IMR-90 (cell line): ENCODE measurements at regions not wholly inside any gene's neighbourhood (a gene's known extent, or its start where the extent isn't known, plus 50 kb on each side); places are given as distances from the start of the nearest gene placed in this dataset.
A peak's percentile ranks its signal among the peaks of the same experiment; 100 is the strongest.

Experiments
- ATAC-seq: fragments of 200-7000 bp; cut with Tn5 transposase; 2 replicates; pipeline ENCODE4 v1.9.1; 2020; ENCODE audit warnings: low read depth, mild to moderate bottlenecking, moderate library complexity
- BruUV-seq: library from RNA; stranded (reverse); fragments of 400-500 nt; replicated peaks from 2 replicates; lab custom pipeline; 2021; lab: Mats Ljungman, UMichigan
- CTCF ChIA-PET: fragments of 300-600 bp; formaldehyde crosslinking; extraction: SDS; loops from one replicate; lab custom pipeline; 2021; ENCODE audit warnings: antibody characterized with exemption; lab: Yijun Ruan, JAX
- POLR2A ChIA-PET: fragments of 300-600 bp; sonication (Branson Sonifier 250); formaldehyde crosslinking; loops from one replicate; lab custom pipeline; 2022; ENCODE audit warnings: antibody characterized with exemption; ENCODE audit not compliant: unreplicated experiment; lab: Charles Lee
- DNase-seq: peaks from one replicate; pipeline ENCODE4 v3.0.0; 2013
- H2AFZ ChIP-seq: replicated peaks from 2 replicates; pipeline ENCODE3; 2013; ENCODE audit warnings: low read length, mild to moderate bottlenecking; ENCODE audit not compliant: poor library complexity
- H2AK5ac ChIP-seq: 2 replicates; pipeline ENCODE4 v1.6.1; 2013; ENCODE audit warnings: low read depth, low read length, inconsistent platforms
- H2AK9ac ChIP-seq: replicated peaks from 2 replicates; pipeline ENCODE3; 2013; ENCODE audit warnings: mild to moderate bottlenecking, low read depth, low read length, moderate library complexity; ENCODE audit not compliant: poor library complexity
- H2BK120ac ChIP-seq: 2 replicates; pipeline ENCODE4 v1.6.1; 2013; ENCODE audit warnings: low read depth, low read length, inconsistent platforms
- H2BK15ac ChIP-seq: 3 replicates; pipeline ENCODE4 v1.6.1; 2013; ENCODE audit warnings: low read depth, low read length, inconsistent platforms
- H2BK20ac ChIP-seq: 2 replicates; pipeline ENCODE4 v1.6.1; 2013; ENCODE audit warnings: low read depth, mild to moderate bottlenecking, inconsistent platforms, low read length, moderate library complexity
- H2BK5ac ChIP-seq: 2 replicates; pipeline ENCODE4 v1.6.1; 2013; ENCODE audit warnings: mild to moderate bottlenecking, low read depth, low read length, inconsistent platforms; ENCODE audit not compliant: poor library complexity, severe bottlenecking
- H3K14ac ChIP-seq: replicated peaks from 2 replicates; pipeline ENCODE4 v1.6.1; 2013; ENCODE audit warnings: low read depth, low read length, inconsistent platforms
- H3K18ac ChIP-seq: 2 replicates; pipeline ENCODE4 v1.6.1; 2013; ENCODE audit warnings: low read depth, low read length, control low read depth
- H3K23ac ChIP-seq: 2 replicates; pipeline ENCODE4 v1.6.1; 2013; ENCODE audit warnings: low read depth, low read length, inconsistent platforms
- H3K27ac ChIP-seq: 2 replicates; pipeline ENCODE4 v1.5.1; 2013; ENCODE audit warnings: mild to moderate bottlenecking, control low read depth, low read length; ENCODE audit not compliant: insufficient read depth
- H3K27me3 ChIP-seq: 2 replicates; pipeline ENCODE4 v1.6.1; 2013; ENCODE audit warnings: low read length; ENCODE audit not compliant: control insufficient read depth, insufficient read depth
- H3K36me3 ChIP-seq: 2 replicates; pipeline ENCODE4 v1.6.1; 2013; ENCODE audit warnings: low read length, mixed read lengths; ENCODE audit not compliant: control insufficient read depth, insufficient read depth
- H3K4ac ChIP-seq: 2 replicates; pipeline ENCODE4 v1.6.1; 2013; ENCODE audit warnings: low read depth, low read length, inconsistent platforms
- H3K4me1 ChIP-seq: 2 replicates; pipeline ENCODE4 v1.6.1; 2013; ENCODE audit warnings: low read length, mixed read lengths; ENCODE audit not compliant: control insufficient read depth, insufficient read depth
- H3K4me2 ChIP-seq: 2 replicates; pipeline ENCODE4 v1.6.1; 2013; ENCODE audit warnings: low read depth, mild to moderate bottlenecking, control low read depth, low read length, moderate library complexity
- H3K4me3 ChIP-seq: 2 replicates; pipeline ENCODE4 v1.5.1; 2013; ENCODE audit warnings: low read depth, mild to moderate bottlenecking, control low read depth, low read length, moderate library complexity; ENCODE audit not compliant: insufficient read depth
- H3K56ac ChIP-seq: 2 replicates; pipeline ENCODE4 v1.6.1; 2013; ENCODE audit warnings: low read length, inconsistent platforms; ENCODE audit not compliant: insufficient read depth; ENCODE audit errors: extremely low read depth
- H3K79me1 ChIP-seq, 2 experiments: 2 replicates each; pipeline ENCODE4 v1.6.1; 2013; ENCODE audit warnings: low read length in 2 of 2, inconsistent platforms in 1 of 2, low read depth in 1 of 2
- H3K9ac ChIP-seq: 2 replicates; pipeline ENCODE4 v1.6.1; 2013; ENCODE audit warnings: low read depth, low read length, control low read depth
- H3K9me1 ChIP-seq: 2 replicates; pipeline ENCODE4 v1.6.1; 2013; ENCODE audit warnings: low read length, inconsistent platforms; ENCODE audit not compliant: insufficient read depth
- H3K9me3 ChIP-seq: 2 replicates; pipeline ENCODE4 v1.6.1; 2013; ENCODE audit warnings: low read length; ENCODE audit not compliant: control insufficient read depth, insufficient read depth
- H4K20me1 ChIP-seq: 2 replicates; pipeline ENCODE4 v1.6.1; 2013; ENCODE audit warnings: low read length, inconsistent platforms; ENCODE audit not compliant: insufficient read depth
- H4K5ac ChIP-seq: 2 replicates; pipeline ENCODE4 v1.6.1; 2013; ENCODE audit warnings: mild to moderate bottlenecking, low read depth, low read length, control low read depth
- H4K8ac ChIP-seq, 2 experiments: 2 replicates each; pipeline ENCODE4 v1.6.1; 2013; ENCODE audit warnings: low read depth in 2 of 2, low read length in 2 of 2, control low read depth in 1 of 2, inconsistent platforms in 1 of 2
- H4K91ac ChIP-seq: 2 replicates; pipeline ENCODE4 v1.6.1; 2013; ENCODE audit warnings: low read depth, low read length, inconsistent platforms; ENCODE audit not compliant: insufficient read depth
- CEBPB ChIP-seq: IDR thresholded peaks from 2 replicates; pipeline ENCODE4 v1.6.1; 2012; ENCODE audit warnings: low read depth, low read length, improper control_type of control experiment
- CHD1 ChIP-seq: IDR thresholded peaks from 2 replicates; pipeline ENCODE4 v1.6.1; 2012; ENCODE audit warnings: low read depth, low read length, improper control_type of control experiment
- CTCF ChIP-seq: conservative IDR thresholded peaks from 2 replicates; pipeline ENCODE4 v1.5.1; 2012; ENCODE audit warnings: mild to moderate bottlenecking, low read depth, low read length, improper control_type of control experiment
- FOS ChIP-seq: fragments of 150-350 bp; IDR thresholded peaks from 2 replicates; pipeline ENCODE4 v1.6.1; 2016; ENCODE audit warnings: low read depth, low read length
- MAFK ChIP-seq: IDR thresholded peaks from 2 replicates; pipeline ENCODE4 v1.6.1; 2012; ENCODE audit warnings: low read depth, low read length, improper control_type of control experiment
- MAZ ChIP-seq: IDR thresholded peaks from 2 replicates; pipeline ENCODE4 v1.6.1; 2012; ENCODE audit warnings: low read depth, mild to moderate bottlenecking, low read length, improper control_type of control experiment, moderate library complexity, borderline replicate concordance
- NFE2L2 ChIP-seq: fragments of 150-350 bp; IDR thresholded peaks from 2 replicates; pipeline ENCODE4 v1.6.1; 2016; ENCODE audit warnings: low read depth, mild to moderate bottlenecking, low read length
- POLR2A ChIP-seq: IDR thresholded peaks from 2 replicates; pipeline ENCODE4 v1.6.1; 2012; ENCODE audit warnings: mild to moderate bottlenecking, low read depth, low read length
- RAD21 ChIP-seq: IDR thresholded peaks from 2 replicates; pipeline ENCODE4 v1.6.1; 2012; ENCODE audit warnings: low read length, improper control_type of control experiment
- RCOR1 ChIP-seq: IDR thresholded peaks from 2 replicates; pipeline ENCODE4 v1.6.1; 2012; ENCODE audit warnings: mild to moderate bottlenecking, low read length, improper control_type of control experiment; ENCODE audit not compliant: insufficient replicate concordance
- SMC3 ChIP-seq: fragments of 150-350 bp; IDR thresholded peaks from 2 replicates; pipeline ENCODE4 v1.6.1; 2016; ENCODE audit warnings: low read depth, mild to moderate bottlenecking, antibody characterized with exemption, low read length, moderate library complexity
- USF2 ChIP-seq: fragments of 150-350 bp; IDR thresholded peaks from 2 replicates; pipeline ENCODE4 v1.6.1; 2017; ENCODE audit warnings: mild to moderate bottlenecking, antibody characterized with exemption, low read length, low read depth
- WGBS, 2 experiments: methylation state at CpG; one replicate each; pipeline versions ENCODE4 v1.1.5 to v1.1.7; 2013; ENCODE audit warnings: missing lambda C conversion rate in 2 of 2; ENCODE audit not compliant: insufficient read length in 1 of 2; ENCODE audit errors: extremely low coverage in 2 of 2; 5-methylcytosine and 5-hydroxymethylcytosine counted together
- dilution Hi-C: fragments of 300-500 bp; cut with HindIII; formaldehyde crosslinking; loops from one replicate; pipeline ENCODE4 v1.14.3; 2018; ENCODE audit warnings: low sequenced_read_pairs; ENCODE audit not compliant: unreplicated experiment
- in situ Hi-C: fragments of 300-500 bp; cut with MboI; formaldehyde crosslinking; loops from 3 replicates; pipeline ENCODE4 v1.14.3; 2019; ENCODE audit warnings: low sequenced_read_pairs, inconsistent platforms, mixed read lengths
- intact Hi-C: fragments of 100-400 bp; cut with micrococcal nuclease; formaldehyde crosslinking; loops from 2 replicates; pipeline ENCODE4 v1.10.0; 2022

GRCh38 chr15:73822998-73823397 lies 50.4 kb upstream of the TBC1D21 start:
- dilution Hi-C loops = no loop called here
- Histone ChIP-seq H4K20me1 (no peaks in the 10 kb centered on the region; the same call in 1 of the 2 replicates), H2AFZ (no peak overlapping the region), H3K23ac (no peak overlapping the region), H3K27ac (no peak overlapping the region), H3K27me3 (peaks cover 36% of the 10 kb centered on the region), H3K4ac (no peak overlapping the region), H3K18ac (no peak overlapping the region), H2AK9ac (no peak overlapping the region), H3K56ac (no peak overlapping the region), H2BK15ac (no peak overlapping the region), H3K9me1 (no peaks in the 10 kb centered on the region), H3K4me1 (no peaks in the 10 kb centered on the region), H3K4me2 (no peak overlapping the region), H3K9me3 (peaks cover 6% of the 10 kb centered on the region), H3K4me3 (no peak overlapping the region), H3K9ac (no peak overlapping the region), H4K5ac (no peak overlapping the region), H3K14ac (no peak overlapping the region), H2BK120ac (no peak overlapping the region), H2BK20ac (no peak overlapping the region), H4K91ac (no peak overlapping the region), H2AK5ac (no peak overlapping the region), H4K8ac (no peak overlapping the region), H2BK5ac (no peak overlapping the region), H3K36me3 (no peaks in the 10 kb centered on the region), H3K79me1 (no peaks in the 10 kb centered on the region)
- ChIA-PET POLR2A (no interaction called here), CTCF (interaction anchor here (0.6 kb wide), 1 partner anchor 167 kb away, joined by 3 read pairs; no protein-coding TSS in a partner anchor)
- in situ Hi-C loops = no loop called here
- ATAC-seq (peak; percentile 46; the same call in 1 of the 2 replicates), DNase-seq (peak; percentile 43)
- no peak for TF ChIP-seq USF2
- TF ChIP-seq CHD1 = no peak
- no peak for TF ChIP-seq MAZ
- no peak for TF ChIP-seq CTCF
- TF ChIP-seq CEBPB = no peak
- TF ChIP-seq MAFK = no peak
- no peak for TF ChIP-seq RCOR1
- TF ChIP-seq POLR2A = no peak
- no peak for TF ChIP-seq RAD21
- TF ChIP-seq SMC3 = no peak
- TF ChIP-seq FOS = no peak
- no peak for TF ChIP-seq NFE2L2
- BruUV-seq = no TSS peak
- intact Hi-C loops = loop anchor here (2.0 kb wide), 1 partner anchor 20 kb away; no protein-coding TSS in a partner anchor
- whole genome bisulfite sequencing, 2 experiments = 10% methylated on average over 2 of the region's 3 CpGs; no CpG with 5 or more reads in 1 of the 2 experiments
